SH-SY5Y (cell line): ENCODE measurements at regions not wholly inside any gene's neighbourhood (a gene's known extent, or its start where the extent isn't known, plus 50 kb on each side); places are given as distances from the start of the nearest gene placed in this dataset.

Experiments used
- GATA2 ChIP-seq: IDR thresholded peaks from 2 replicates; pipeline ENCODE4 v1.6.1; 2011; ENCODE audit warnings: mild to moderate bottlenecking, low read depth, low read length
- GATA3 ChIP-seq: IDR thresholded peaks from 2 replicates; pipeline ENCODE4 v1.6.1; 2011; ENCODE audit warnings: low read depth, mild to moderate bottlenecking, low read length, moderate library complexity

DNA sequence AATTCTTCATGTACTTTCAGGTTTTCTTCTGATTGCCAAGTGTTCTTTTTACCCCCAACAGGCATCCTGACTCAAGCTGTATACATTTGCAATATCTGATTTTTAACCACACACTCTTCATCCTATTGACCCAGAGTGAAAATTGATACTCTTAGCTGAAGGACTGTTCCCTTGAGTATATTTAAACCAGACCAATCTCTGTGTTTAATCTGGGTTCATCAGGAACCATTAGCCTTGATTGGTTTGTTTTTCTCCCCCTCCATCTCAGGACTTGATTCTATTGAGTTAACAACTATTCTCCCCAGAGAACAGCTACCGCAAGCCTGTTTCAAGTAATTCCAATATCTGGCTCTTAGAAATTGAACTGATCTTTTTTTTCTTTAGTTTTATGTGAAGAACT is 222.3 kb upstream of the NOVA1 start:
- no peak for TF ChIP-seq GATA3
- no peak for TF ChIP-seq GATA2

DNA sequence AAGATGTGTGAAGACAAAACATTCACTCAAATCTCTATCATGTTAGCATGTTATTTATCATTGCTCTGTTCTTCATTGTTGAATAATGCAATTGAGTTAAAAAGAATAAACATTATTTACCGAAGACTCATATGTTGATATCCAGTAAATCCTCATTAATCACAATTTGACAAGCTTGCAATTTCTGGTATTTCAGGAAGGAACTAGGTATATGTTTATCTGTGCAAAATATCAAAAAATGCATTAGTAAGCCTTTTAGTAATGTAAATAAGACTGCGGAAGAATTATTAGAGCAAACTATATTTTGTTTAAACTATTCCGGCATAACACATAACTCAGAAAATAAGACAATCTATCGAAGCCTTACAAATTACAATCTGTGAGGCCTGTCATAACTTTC is 222.7 kb upstream of the NOVA1 start:
- TF ChIP-seq GATA3: no peak
- TF ChIP-seq GATA2: no peak

DNA sequence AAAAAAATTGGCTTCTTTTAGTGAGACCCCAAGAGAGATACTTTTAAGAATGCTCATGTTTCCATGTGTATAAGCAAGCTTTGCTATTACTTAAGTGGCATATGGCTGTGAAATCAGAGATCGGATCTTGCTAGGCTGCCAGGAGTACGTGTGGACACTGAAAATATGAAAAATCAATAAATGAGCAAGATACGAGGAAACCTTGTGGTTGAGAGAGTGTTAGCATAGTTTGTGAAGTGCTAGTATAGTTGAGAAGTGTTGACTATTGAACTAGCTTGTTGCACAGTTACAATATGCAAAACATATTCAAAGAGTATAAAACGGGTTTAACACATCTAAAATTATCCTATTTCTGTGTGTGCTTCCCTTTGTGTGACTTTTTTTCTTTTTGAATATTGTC is 230.9 kb upstream of the NOVA1 start:
- no peak for TF ChIP-seq GATA2
- no peak for TF ChIP-seq GATA3

DNA sequence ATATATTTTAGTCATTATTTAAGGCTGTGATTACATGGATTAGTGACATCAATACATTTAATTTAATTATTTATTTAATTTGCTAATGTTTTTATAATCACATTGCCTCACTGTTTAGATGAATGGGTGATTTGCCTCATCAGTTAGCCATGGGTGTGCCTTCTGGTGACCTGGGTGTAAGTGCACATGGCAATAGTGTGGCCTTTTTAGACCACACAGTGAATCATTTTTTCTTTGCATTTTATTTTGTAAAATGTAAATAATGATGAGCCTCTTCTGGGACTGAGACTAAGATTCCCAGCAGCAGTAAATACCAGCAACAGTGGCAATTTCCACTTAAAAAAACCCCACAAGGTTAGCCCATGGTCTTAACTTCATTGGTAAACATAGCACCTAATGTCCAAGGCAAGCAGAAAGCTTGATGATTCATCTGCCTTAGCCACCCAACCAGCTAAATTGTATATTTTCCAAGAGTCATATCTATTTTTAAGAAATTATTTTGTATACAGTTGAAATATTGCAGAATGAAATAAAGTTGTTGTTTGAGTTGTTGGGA is 235.9 kb upstream of the NOVA1 start:
- no peak for TF ChIP-seq GATA2
- no peak for TF ChIP-seq GATA3

DNA sequence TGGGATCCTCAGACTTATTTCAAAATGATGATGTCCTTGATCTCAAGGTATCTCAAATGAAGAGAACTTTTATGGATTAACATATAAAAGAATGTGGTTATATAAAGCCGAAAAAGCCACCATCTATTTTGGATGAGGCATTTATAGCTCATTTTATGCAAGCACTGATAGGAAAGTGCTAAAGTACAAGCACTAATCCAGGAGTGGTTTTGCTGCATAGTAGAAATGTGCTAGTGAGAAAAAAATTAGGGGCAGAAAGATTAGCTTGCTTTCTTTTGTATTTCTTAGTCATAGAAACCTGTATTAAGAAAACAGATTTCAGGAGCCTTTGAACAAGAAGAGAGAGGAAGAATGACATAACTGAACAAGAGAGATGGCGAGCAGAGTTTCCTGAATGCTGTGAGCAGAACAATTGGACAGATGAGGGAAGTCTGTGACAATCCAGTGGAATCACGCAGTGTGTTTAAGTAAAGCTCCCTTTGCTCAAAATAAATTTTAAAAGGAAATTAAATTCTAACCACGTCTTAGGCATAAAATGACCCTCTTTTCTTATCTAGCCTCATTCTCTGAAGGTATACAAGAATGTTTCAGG is 238.2 kb upstream of the NOVA1 start:
- TF ChIP-seq GATA3: no peak
- no peak for TF ChIP-seq GATA2

DNA sequence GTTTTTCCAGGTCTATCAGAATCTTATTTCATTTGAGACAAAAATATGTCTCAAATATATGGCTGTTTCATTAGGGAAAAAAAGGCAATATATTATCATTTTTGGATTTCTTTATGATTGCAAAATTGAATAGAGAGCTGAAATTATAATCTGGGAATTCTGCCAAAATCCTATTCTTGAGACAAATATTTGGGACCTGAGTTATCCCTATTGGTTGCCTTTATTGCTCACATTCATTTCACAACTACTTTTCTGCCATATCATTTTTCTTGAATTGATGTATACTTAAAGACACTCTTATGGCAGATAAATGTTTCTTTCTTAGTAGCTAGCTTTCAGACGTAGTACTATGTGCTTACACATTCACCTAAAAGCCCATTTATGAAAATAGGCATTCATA is 241.6 kb upstream of the NOVA1 start:
- TF ChIP-seq GATA3 (no peak), GATA2 (no peak)

DNA sequence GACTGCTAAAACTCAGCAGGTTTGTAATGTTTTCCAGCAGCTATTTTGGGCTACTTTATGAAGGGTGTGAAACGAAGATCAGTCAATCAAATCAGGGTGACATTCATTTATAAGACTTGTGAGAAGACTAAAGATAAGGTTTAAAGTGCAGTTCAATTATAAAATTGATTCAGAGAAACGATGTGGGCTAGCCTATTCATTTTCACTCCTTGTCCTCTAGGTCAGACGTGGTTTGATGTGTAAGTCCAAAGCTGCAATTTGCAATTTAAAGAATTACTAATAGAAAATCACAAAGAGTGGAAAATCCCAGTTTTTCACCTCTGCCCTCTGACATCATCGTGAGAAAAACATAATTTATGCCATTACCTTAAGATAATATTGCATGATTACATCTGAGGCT is 243.5 kb upstream of the NOVA1 start:
- TF ChIP-seq GATA3: no peak
- TF ChIP-seq GATA2: no peak

DNA sequence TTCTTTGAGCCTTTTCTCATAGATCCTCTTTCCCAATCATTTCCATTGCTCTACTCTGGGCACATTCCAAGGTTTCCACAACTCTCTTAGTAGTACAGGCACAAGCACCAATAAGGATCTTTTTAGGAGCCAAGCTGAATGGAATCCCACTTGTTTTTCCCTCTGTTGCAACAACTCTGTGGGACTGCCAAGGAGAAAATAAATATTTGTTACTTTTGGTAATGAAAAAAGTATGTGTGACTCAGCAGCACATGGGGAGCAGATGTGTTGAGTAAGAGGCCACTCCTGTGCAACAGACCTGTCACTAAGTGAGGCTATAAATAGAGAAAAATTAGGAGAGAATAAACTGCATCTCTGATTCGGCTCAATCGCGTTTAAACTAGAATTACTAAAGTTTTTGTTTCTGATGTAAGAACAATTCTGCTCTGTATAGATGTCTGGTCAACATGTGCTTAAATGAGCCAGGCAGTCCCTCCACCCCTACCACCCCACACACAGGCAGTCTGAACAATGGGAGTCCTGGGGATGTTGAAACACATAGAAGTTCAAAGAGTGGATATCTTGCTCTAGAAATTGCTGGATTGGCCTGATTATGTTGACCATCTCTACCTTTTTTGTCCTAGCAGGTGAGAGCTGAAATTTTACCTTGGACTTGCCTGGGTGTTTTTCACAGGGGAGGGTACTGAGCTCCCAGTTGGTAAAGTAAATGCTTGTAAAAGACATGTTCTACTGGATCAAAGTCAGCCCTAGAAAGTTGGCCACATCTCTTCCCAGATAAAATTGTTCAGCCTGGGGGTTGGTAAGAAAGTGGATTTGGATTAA is 244.3 kb upstream of the NOVA1 start:
- TF ChIP-seq GATA3: no peak
- TF ChIP-seq GATA2: no peak

DNA sequence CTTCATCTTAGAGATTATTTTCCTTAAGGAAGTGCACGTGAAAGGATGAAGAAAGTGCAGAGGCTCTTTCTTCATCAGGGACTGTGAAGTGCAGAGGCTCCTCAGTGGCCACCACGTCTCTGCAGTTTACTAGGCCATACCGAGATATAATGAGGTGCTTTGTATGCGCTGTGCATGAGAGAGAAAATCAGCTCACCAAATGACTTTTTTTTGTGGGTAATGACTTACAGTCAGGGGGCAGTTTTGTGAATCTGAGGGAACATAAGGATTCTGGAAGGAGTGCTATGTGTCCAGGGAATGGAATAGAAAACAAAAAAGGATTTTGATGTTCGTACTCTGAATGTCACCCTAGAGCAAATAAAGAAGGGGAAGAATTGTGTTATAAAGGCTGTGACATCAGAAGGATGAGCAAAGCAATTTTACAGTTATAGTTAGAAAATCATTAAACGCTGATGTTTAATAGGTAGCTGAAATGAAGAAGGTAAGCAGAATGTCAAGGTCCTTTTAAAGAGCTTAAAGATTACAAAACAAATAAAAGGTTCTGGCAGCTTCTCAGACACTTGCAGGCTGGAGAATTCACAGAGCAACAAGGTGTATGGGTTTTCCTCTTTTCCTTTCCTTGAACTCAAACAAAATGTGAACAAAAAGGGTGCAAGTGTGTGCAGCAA is 247.5 kb upstream of the NOVA1 start:
- no peak for TF ChIP-seq GATA3
- no peak for TF ChIP-seq GATA2

DNA sequence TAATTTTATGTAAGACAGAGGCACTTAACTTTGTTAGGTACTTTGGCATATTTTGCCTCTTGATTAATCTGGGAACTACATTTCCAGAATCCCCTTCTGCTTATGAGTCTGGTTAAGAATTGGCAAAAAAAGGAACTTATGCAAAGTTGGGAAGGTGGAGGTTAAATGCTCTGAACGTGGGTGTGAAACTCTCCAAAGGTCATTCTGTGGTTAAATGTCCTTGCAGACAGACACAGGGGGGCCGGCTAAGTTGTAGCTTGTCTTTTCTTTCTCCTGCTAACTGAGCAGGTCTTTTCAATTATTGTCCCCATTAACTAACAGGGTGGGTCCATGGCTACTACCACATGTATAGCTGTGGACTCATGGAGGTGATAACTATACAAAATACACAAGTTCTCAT is 248.6 kb upstream of the NOVA1 start:
- TF ChIP-seq GATA2: no peak
- TF ChIP-seq GATA3: no peak

DNA sequence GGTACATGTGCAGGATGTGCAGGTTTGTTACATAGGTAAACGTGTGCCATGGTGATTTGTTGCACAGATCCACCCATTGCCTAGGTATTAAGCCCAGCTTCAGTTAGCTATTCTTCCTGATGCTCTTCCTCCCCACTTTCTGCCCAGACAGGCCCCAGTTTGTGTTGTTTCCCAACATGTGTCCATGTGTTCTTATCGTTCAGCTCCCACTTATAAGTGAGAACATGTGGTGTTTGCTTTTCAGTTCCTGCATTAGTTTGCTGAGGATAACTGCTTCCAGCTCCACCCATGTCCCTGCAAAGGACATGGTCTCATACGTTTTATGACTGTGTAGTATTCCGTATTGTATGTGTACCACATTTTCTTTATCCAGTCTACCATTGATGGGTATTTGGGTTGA is 251.7 kb upstream of the NOVA1 start:
- TF ChIP-seq GATA2 (no peak), GATA3 (no peak)

DNA sequence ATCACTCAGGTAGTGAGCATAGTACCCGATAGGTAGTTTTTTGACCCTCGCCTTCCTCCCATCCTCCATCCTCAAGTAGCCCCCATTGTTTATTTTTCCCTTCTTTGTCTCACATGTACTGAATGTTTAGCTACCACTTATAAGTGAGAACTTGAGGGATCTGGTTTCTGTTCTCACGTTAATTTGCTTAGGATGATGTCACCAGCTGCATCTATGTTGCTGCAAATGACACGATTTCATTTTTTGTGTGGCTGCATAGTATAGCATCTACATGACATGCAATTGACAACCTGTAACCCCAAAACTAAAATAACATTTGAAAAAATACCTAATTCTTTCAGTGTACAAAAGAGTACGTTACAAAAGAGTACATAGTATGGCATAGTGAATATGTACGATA is 254.0 kb upstream of the NOVA1 start:
- TF ChIP-seq GATA3 (no peak), GATA2 (no peak)

DNA sequence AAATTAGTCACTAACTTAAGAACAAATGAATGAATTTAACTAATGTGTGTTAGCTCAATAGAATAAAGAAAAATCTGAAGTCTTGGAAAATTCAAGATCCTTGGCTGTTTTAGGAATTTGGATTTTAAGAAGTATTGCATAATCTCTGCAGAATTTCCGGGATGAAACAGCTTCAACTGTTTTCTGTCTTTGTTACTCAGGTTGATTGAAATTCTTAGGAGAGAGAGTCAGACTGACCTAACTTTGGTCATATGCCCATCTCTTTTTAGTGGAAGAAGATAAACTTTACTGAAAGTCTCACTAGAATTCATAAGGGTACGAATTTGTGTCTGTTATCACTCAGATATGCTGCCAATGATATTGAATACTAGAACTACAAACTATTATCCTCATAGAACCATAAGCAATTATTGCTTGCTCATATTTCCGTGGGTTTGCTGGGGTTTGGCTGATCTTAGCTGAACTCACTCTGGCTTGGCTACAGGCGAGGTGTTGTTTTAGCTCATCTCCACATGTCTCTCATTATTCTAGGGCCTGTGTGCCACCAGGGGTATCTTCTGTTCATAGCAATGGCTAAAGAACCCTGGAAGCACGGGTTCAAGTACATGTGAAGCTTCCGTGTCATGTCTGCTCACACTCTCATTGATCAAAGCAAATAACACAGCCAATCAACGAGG is 257.4 kb upstream of the NOVA1 start:
- no peak for TF ChIP-seq GATA2
- TF ChIP-seq GATA3: no peak

DNA sequence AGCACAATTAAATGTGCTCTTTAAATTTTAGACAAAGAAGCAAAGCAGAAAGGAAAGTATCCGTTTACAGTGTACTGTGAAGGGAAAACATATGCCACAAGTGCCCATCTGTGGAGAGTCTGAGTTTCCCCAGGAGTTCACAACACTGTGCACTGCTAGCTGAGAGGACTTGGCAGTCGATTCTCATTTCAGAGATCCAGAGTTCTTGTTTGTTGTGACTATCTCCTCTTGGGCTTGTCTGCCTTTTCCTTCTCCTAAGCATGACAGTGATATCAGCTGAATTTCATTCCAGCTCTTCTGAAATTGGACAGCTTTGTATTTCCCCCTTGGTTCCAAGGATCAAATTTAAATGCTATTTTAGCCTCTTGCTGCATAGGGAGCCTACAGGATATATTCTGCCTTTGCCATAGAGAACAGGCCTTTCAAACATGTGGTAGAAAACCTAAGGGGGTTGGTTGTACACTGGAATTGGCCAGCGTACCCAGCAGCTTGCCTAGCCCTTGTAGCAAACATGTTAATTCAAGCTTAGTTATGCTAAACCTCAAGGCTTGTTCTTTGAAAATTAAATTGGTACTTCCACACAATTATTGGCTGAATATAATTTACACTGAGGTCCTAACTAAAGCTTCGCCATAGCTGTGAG is 259.2 kb upstream of the NOVA1 start:
- TF ChIP-seq GATA3 (no peak), GATA2 (no peak)
